ENCODE measurements at regions not wholly inside any gene's neighbourhood (a gene's known extent, or its start where the extent isn't known, plus 50 kb on each side); places are given as distances from the start of the nearest gene placed in this dataset.

DNA sequence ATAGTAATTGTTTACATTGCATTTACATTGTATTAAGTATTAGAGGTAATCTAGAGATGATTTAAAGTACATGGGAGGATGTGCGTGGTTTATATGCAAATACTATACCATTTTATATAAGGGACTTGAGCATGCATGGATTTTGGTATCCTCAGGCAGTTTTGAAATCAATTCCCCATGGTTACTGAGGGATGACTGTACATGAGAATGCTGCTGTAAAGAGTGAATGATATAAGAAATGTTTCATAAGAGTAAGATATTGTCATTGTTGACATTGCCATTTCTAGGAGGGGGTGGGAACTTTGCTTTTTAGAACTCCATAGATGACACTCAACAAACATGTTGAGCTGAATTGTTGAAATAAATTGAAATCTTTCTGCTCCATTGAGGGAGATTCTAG is 185.0 kb downstream of the SEMA6A start:
- H3K4me1 ChIP-seq (ENCODE audit: insufficient read depth, low read length) = no peaks in the 10 kb centered on the region
- no peaks in the 10 kb centered on the region for H3K9me3 ChIP-seq (ENCODE audit: low read depth, low read length)
- no peak for TF ChIP-seq CTCF (IDR thresholded peaks at IDR 0.05; ENCODE audit: extremely low read depth, low read depth, low read length)
- H2AFZ ChIP-seq (ENCODE audit: low read length) = no peak overlapping the region
- no peaks in the 10 kb centered on the region for H3K79me2 ChIP-seq (ENCODE audit: insufficient read depth, low read length)
- no peak overlapping the region for H3K27ac ChIP-seq (ENCODE audit: low read depth, low read length)
- no peak overlapping the region for H3K4me2 ChIP-seq (ENCODE audit: insufficient read depth, low read length)
- DNase-seq (ENCODE audit: insufficient read length, low spot score, missing footprints) = no peak
- H3K36me3 ChIP-seq (ENCODE audit: insufficient read depth, low read length) = no peaks in the 10 kb centered on the region
- no peaks in the 10 kb centered on the region for H4K20me1 ChIP-seq (ENCODE audit: insufficient read depth, low read length)
- no peaks in the 10 kb centered on the region for H3K27me3 ChIP-seq (ENCODE audit: insufficient read depth, low read length)
- H3K4me3 ChIP-seq (ENCODE audit: insufficient read depth, low read length) = no peak overlapping the region

GRCh38 chr5:116388564-116389258 is 185.9 kb downstream of the SEMA6A start:
- no peak for DNase-seq (ENCODE audit: insufficient read length, low spot score, missing footprints)
- Histone ChIP-seq H3K27ac (ENCODE audit: low read depth, low read length) (no peak overlapping the region), H3K9me3 (ENCODE audit: low read depth, low read length) (no peaks in the 10 kb centered on the region), H2AFZ (ENCODE audit: low read length) (no peak overlapping the region), H3K36me3 (ENCODE audit: insufficient read depth, low read length) (no peaks in the 10 kb centered on the region), H4K20me1 (ENCODE audit: insufficient read depth, low read length) (no peaks in the 10 kb centered on the region), H3K4me3 (ENCODE audit: insufficient read depth, low read length) (no peak overlapping the region), H3K4me2 (ENCODE audit: insufficient read depth, low read length) (no peak overlapping the region), H3K79me2 (ENCODE audit: insufficient read depth, low read length) (no peaks in the 10 kb centered on the region), H3K4me1 (ENCODE audit: insufficient read depth, low read length) (no peaks in the 10 kb centered on the region), H3K27me3 (ENCODE audit: insufficient read depth, low read length) (no peaks in the 10 kb centered on the region)
- no peak for TF ChIP-seq CTCF (IDR thresholded peaks at IDR 0.05; ENCODE audit: extremely low read depth, low read depth, low read length)

DNA sequence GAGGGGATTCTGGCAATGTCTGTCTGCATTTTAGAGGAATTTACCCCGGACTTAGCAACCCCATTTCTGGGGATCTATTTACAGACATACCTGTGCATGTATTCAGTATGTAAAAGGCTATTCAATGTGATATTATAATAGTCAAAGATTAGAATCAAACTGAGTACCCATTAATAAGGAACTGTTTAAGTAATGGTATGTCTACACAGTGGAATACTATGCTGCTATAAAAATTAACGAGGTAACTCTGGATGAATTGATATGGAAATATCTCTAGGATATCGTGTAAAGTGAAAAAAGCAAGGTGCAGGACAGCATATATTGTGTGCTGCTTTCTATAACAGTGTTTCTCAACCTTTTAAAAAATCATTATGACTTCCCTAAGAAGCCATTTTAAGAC is 186.9 kb downstream of the SEMA6A start:
- Histone ChIP-seq H3K4me1 (ENCODE audit: insufficient read depth, low read length) (no peaks in the 10 kb centered on the region), H3K27ac (ENCODE audit: low read depth, low read length) (no peak overlapping the region), H2AFZ (ENCODE audit: low read length) (no peak overlapping the region), H3K4me2 (ENCODE audit: insufficient read depth, low read length) (no peak overlapping the region), H4K20me1 (ENCODE audit: insufficient read depth, low read length) (no peaks in the 10 kb centered on the region), H3K36me3 (ENCODE audit: insufficient read depth, low read length) (no peaks in the 10 kb centered on the region), H3K4me3 (ENCODE audit: insufficient read depth, low read length) (no peak overlapping the region), H3K9me3 (ENCODE audit: low read depth, low read length) (no peaks in the 10 kb centered on the region), H3K79me2 (ENCODE audit: insufficient read depth, low read length) (no peaks in the 10 kb centered on the region), H3K27me3 (ENCODE audit: insufficient read depth, low read length) (no peaks in the 10 kb centered on the region)
- TF ChIP-seq CTCF (IDR thresholded peaks at IDR 0.05; ENCODE audit: extremely low read depth, low read depth, low read length) = no peak
- no peak for DNase-seq (ENCODE audit: insufficient read length, low spot score, missing footprints)

DNA sequence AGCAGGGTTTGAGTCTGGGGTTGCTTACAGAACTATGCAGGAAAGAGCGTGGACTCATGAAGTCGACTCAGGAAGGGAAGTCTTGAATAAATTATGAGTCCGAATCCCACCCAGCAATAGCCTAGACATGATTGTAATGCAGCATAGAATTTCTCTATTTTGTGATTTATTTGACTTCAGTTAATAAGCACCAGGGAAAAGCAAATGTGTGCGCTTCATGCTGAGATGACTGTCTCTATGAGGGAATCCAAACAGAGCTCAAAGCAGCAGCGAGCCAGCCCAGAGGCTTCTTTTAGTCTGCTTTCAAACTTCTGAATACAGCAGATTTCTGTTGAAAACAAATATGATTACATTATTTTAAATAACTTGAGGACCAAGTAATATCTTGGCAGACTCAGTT is 188.0 kb downstream of the SEMA6A start:
- Histone ChIP-seq H3K9me3 (ENCODE audit: low read depth, low read length) (no peaks in the 10 kb centered on the region), H3K4me1 (ENCODE audit: insufficient read depth, low read length) (no peaks in the 10 kb centered on the region), H3K27me3 (ENCODE audit: insufficient read depth, low read length) (no peaks in the 10 kb centered on the region), H2AFZ (ENCODE audit: low read length) (no peak overlapping the region), H3K79me2 (ENCODE audit: insufficient read depth, low read length) (no peaks in the 10 kb centered on the region), H4K20me1 (ENCODE audit: insufficient read depth, low read length) (no peaks in the 10 kb centered on the region), H3K4me3 (ENCODE audit: insufficient read depth, low read length) (no peak overlapping the region), H3K36me3 (ENCODE audit: insufficient read depth, low read length) (no peaks in the 10 kb centered on the region), H3K27ac (ENCODE audit: low read depth, low read length) (no peak overlapping the region), H3K4me2 (ENCODE audit: insufficient read depth, low read length) (no peak overlapping the region)
- no peak for TF ChIP-seq CTCF (IDR thresholded peaks at IDR 0.05; ENCODE audit: extremely low read depth, low read depth, low read length)
- DNase-seq (ENCODE audit: insufficient read length, low spot score, missing footprints) = no peak

Measured in osteoblast (primary cell).